Endodermal cell (in vitro differentiated cells): ENCODE measurements at regions not wholly inside any gene's neighbourhood (a gene's known extent, or its start where the extent isn't known, plus 50 kb on each side); places are given as distances from the start of the nearest gene placed in this dataset.

ENCODE experiments used
- DNase-seq: peaks from one replicate; pipeline ENCODE4 v3.0.0-alpha.2; 2017
- H3K27ac ChIP-seq: 2 replicates; pipeline ENCODE4 v1.5.1; 2013; ENCODE audit warnings: mild to moderate bottlenecking, low read depth, low read length, moderate library complexity
- H3K27me3 ChIP-seq: 2 replicates; pipeline ENCODE4 v1.6.1; 2013; ENCODE audit warnings: mild to moderate bottlenecking, low read length, moderate library complexity; ENCODE audit not compliant: insufficient read depth, control insufficient read depth, poor library complexity, severe bottlenecking
- H3K36me3 ChIP-seq: 2 replicates; pipeline ENCODE4 v1.7.0; 2013; ENCODE audit warnings: mild to moderate bottlenecking, low read length, moderate library complexity; ENCODE audit not compliant: control insufficient read depth, insufficient read depth
- H3K4me1 ChIP-seq: one replicate; pipeline ENCODE4 v1.7.0; 2013; ENCODE audit warnings: low read length; ENCODE audit not compliant: control insufficient read depth, insufficient read depth
- H3K4me3 ChIP-seq: 2 replicates; pipeline ENCODE4 v1.5.1; 2013; ENCODE audit warnings: mild to moderate bottlenecking, low read length, moderate library complexity
- H3K9ac ChIP-seq: 2 replicates; pipeline ENCODE4 v1.6.1; 2013; ENCODE audit warnings: mild to moderate bottlenecking, low read length, moderate library complexity; ENCODE audit not compliant: poor library complexity, severe bottlenecking; ENCODE audit errors: extremely low read depth
- H3K9me3 ChIP-seq: 2 replicates; pipeline ENCODE4 v1.6.1; 2013; ENCODE audit warnings: mild to moderate bottlenecking, low read length, moderate library complexity; ENCODE audit not compliant: control insufficient read depth
- H3K27ac Mint-ChIP-seq: 2 replicates; pipeline ENCODE4 v1.8.0; 2020; ENCODE audit warnings: mixed read lengths
- H3K27me3 Mint-ChIP-seq: 2 replicates; pipeline ENCODE4 v1.8.0; 2021; ENCODE audit warnings: mild to moderate bottlenecking, mixed read lengths; ENCODE audit not compliant: insufficient read depth
- H3K36me3 Mint-ChIP-seq: 2 replicates; pipeline ENCODE4 v1.8.0; 2020; ENCODE audit warnings: low read depth, mixed read lengths
- H3K4me1 Mint-ChIP-seq: 2 replicates; pipeline ENCODE4 v1.8.0; 2020; ENCODE audit warnings: mixed read lengths
- H3K4me3 Mint-ChIP-seq: 2 replicates; pipeline ENCODE4 v1.8.0; 2020; ENCODE audit warnings: mild to moderate bottlenecking, moderate library complexity, mixed read lengths
- H3K9me3 Mint-ChIP-seq: 2 replicates; pipeline ENCODE4 v1.8.0; 2020; ENCODE audit warnings: mild to moderate bottlenecking, mixed read lengths
- CTCF ChIP-seq: fragments of 200-600 bp; sonication (generic); conservative IDR thresholded peaks from 2 replicates; pipeline ENCODE4 v1.5.0; 2021; ENCODE audit warnings: antibody characterized with exemption, mild to moderate bottlenecking
- WGBS, 2 experiments: methylation state at CpG; one replicate each; pipeline versions ENCODE4 v1.1.5 to v1.1.7; 2013; ENCODE audit warnings: missing lambda C conversion rate in 2 of 2, mixed read lengths in 1 of 2; ENCODE audit not compliant: insufficient coverage in 1 of 2, insufficient read length in 1 of 2; 5-methylcytosine and 5-hydroxymethylcytosine counted together

- 89 to 100% methylated on average over 1 to 8 of the region's 8 CpGs for WGBS, 2 experiments
Observed at GRCh38 chr7:156109076-156109475, 296.8 kb upstream of the SHH start.

GRCh38 chr7:156107957-156108356, 295.7 kb upstream of the SHH start:
- no peaks in the 10 kb centered on the region for H3K27me3 Mint-ChIP-seq
- TF ChIP-seq CTCF, result no peak
- Histone ChIP-seq H3K9me3 (no peaks in the 10 kb centered on the region), H3K36me3 (no peaks in the 10 kb centered on the region), H3K9ac (no peak overlapping the region), H3K27me3 (no peaks in the 10 kb centered on the region), H3K4me3 (no peak overlapping the region), H3K27ac (no peak overlapping the region), H3K4me1 (no peaks in the 10 kb centered on the region)
- H3K27ac Mint-ChIP-seq, result no peak overlapping the region
- DNase-seq, result no peak
- H3K4me1 Mint-ChIP-seq, result no peaks in the 10 kb centered on the region
- WGBS, 2 experiments, result 93 to 95% methylated on average over 15 to 17 of the region's 17 CpGs
- H3K4me3 Mint-ChIP-seq, result no peak overlapping the region
- no peaks in the 10 kb centered on the region for H3K36me3 Mint-ChIP-seq
- H3K9me3 Mint-ChIP-seq, result no peaks in the 10 kb centered on the region

More at GRCh38 chr7:156109076-156109475, 296.8 kb upstream of the SHH start:
- Mint-ChIP-seq H3K9me3 (no peaks in the 10 kb centered on the region), H3K27ac (no peak overlapping the region), H3K4me3 (no peak overlapping the region), H3K27me3 (no peaks in the 10 kb centered on the region), H3K36me3 (no peaks in the 10 kb centered on the region), H3K4me1 (no peaks in the 10 kb centered on the region)
- TF ChIP-seq CTCF, result no peak
- Histone ChIP-seq H3K4me3 (no peak overlapping the region), H3K27me3 (no peaks in the 10 kb centered on the region), H3K27ac (no peak overlapping the region), H3K4me1 (no peaks in the 10 kb centered on the region), H3K9me3 (no peaks in the 10 kb centered on the region), H3K9ac (no peak overlapping the region), H3K36me3 (no peaks in the 10 kb centered on the region)
- DNase-seq, result no peak

GRCh38 chr7:156106107-156106426, 293.8 kb upstream of the SHH start:
- DNase-seq, result no peak
- no peak overlapping the region for H3K27ac Mint-ChIP-seq
- no peak overlapping the region for H3K27ac ChIP-seq
- H3K9ac ChIP-seq, result no peak overlapping the region
- H3K27me3 ChIP-seq, result no peaks in the 10 kb centered on the region
- no peaks in the 10 kb centered on the region for H3K9me3 Mint-ChIP-seq
- H3K9me3 ChIP-seq, result no peaks in the 10 kb centered on the region
- H3K36me3 Mint-ChIP-seq, result no peaks in the 10 kb centered on the region
- TF ChIP-seq CTCF, result no peak
- WGBS, 2 experiments, result 71 to 93% methylated on average over 1 to 9 of the region's 9 CpGs
- H3K4me1 ChIP-seq, result no peaks in the 10 kb centered on the region
- H3K4me3 ChIP-seq, result no peak overlapping the region
- H3K27me3 Mint-ChIP-seq, result no peaks in the 10 kb centered on the region
- no peaks in the 10 kb centered on the region for H3K36me3 ChIP-seq
- H3K4me1 Mint-ChIP-seq, result no peaks in the 10 kb centered on the region
- no peak overlapping the region for H3K4me3 Mint-ChIP-seq
